Brain microvascular endothelial cell (primary cell): ENCODE measurements at regions not wholly inside any gene's neighbourhood (a gene's known extent, or its start where the extent isn't known, plus 50 kb on each side); places are given as distances from the start of the nearest gene placed in this dataset.

Experiments
- DNase-seq: peaks from one replicate; pipeline ENCODE4 v3.0.0-alpha.2; 2020
- H3K27ac ChIP-seq: fragments of 250-450 bp; sonication (Bioruptor Pico); 2 replicates; pipeline ENCODE4 v1.5.1; 2020; ENCODE audit warnings: mild to moderate bottlenecking, moderate library complexity
- H3K27me3 ChIP-seq: fragments of 250-450 bp; sonication (Bioruptor Pico); replicated peaks from 2 replicates; pipeline ENCODE4 v1.5.1; 2020; ENCODE audit warnings: mild to moderate bottlenecking
- H3K36me3 ChIP-seq: fragments of 250-450 bp; sonication (Bioruptor Pico); replicated peaks from 2 replicates; pipeline ENCODE4 v1.5.1; 2020; ENCODE audit warnings: mild to moderate bottlenecking
- H3K4me3 ChIP-seq: 2 replicates; pipeline ENCODE4 v1.5.1; 2011; ENCODE audit warnings: low read depth, mild to moderate bottlenecking, control low read depth, low read length, moderate library complexity
- CTCF ChIP-seq: IDR thresholded peaks from 2 replicates; pipeline ENCODE4 v1.5.1; 2011; ENCODE audit warnings: low read depth, mild to moderate bottlenecking, moderate library complexity, low read length, control low read depth, inconsistent platforms; ENCODE audit errors: missing control alignments
- in situ Hi-C: cut with HindIII; loops from 2 replicates; pipeline ENCODE4 v1.10.0; 2017; ENCODE audit warnings: low sequenced_read_pairs, low pct_ligation_motif_present

DNA sequence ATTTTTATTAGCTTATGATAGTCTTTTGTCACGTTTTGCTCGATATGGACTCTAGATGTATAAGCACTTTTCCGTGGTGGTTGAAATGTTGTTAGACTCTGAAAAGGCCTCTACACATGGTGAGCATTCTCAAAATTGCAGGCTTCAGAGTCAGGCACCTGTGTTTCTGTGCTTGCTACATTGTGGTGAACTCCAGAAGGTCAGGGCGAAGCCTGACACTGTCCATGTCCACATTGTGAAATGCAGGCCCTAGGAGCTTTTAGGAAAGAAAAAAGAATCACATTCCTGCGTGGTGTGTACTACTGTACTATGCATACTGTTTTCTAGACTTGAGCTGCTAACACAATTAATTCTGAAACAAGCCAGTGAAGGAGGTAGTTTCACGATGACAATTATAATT is 86.3 kb downstream of the HS3ST1 start:
- H3K27ac ChIP-seq, result no peak overlapping the region
- H3K36me3 ChIP-seq, result no peaks in the 10 kb centered on the region
- in situ Hi-C loops, result no loop called here
- no peak overlapping the region for H3K4me3 ChIP-seq
- no peaks in the 10 kb centered on the region for H3K27me3 ChIP-seq
- TF ChIP-seq CTCF, result no peak
- no peak for DNase-seq

- TF ChIP-seq CTCF, result no peak
- no peak for DNase-seq
- Histone ChIP-seq H3K4me3 (no peak overlapping the region), H3K27ac (no peak overlapping the region), H3K36me3 (no peaks in the 10 kb centered on the region), H3K27me3 (no peaks in the 10 kb centered on the region)
- in situ Hi-C loops, result no loop called here
Observed at GRCh38 chr4:11341337-11342043, 87.2 kb downstream of the HS3ST1 start.

DNA sequence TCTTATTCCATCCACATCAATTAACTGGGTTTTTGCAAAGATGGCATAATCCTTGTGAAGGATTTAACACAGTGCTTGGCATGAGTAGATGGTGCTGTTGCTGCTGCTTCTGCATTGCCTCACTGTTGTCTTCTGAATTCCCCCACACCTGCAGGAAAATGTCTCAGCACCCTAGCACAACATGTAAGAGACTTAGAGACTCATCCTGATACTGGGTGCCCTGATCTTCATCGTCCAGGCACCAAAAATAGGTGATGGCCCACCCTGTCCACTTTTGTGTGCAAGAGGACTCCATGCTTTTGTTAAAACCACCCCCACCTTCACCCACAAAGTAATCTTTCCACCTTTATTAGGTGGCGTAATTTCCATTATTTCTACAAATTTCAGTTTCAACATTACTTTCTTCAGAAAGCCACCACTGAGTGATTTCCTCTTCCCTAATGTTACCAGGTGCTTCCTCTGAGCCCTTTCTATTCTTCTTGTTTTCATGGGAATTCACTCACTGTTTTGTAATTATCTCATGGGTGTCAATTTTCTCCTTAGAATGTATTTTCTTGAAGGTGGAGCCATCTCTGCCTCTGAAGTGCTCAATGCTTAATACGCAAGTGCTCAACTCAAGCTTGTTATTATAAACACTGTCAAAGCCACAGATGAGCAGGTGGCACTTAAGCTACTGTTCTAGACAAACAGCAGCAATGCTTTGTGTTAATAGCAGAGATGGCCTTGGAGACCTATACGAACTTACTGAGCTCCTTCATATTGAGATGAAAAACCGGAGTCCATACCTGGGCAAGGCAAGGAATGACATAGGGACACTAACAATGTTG is 89.5 kb downstream of the HS3ST1 start:
- Histone ChIP-seq H3K27ac (no peak overlapping the region), H3K27me3 (no peaks in the 10 kb centered on the region), H3K36me3 (no peaks in the 10 kb centered on the region), H3K4me3 (no peak overlapping the region)
- no peak for TF ChIP-seq CTCF
- in situ Hi-C loops, result no loop called here
- no peak for DNase-seq

GRCh38 chr4:11337287-11337686 is 91.4 kb downstream of the HS3ST1 start:
- no peak for DNase-seq
- no peaks in the 10 kb centered on the region for H3K36me3 ChIP-seq
- in situ Hi-C loops, result no loop called here
- TF ChIP-seq CTCF, result no peak
- no peak overlapping the region for H3K27ac ChIP-seq
- no peak overlapping the region for H3K4me3 ChIP-seq
- H3K27me3 ChIP-seq, result no peaks in the 10 kb centered on the region

GRCh38 chr4:11336435-11336834 is 92.3 kb downstream of the HS3ST1 start:
- Histone ChIP-seq H3K27me3 (no peaks in the 10 kb centered on the region), H3K27ac (no peak overlapping the region), H3K4me3 (no peak overlapping the region), H3K36me3 (no peaks in the 10 kb centered on the region)
- no peak for TF ChIP-seq CTCF
- in situ Hi-C loops, result no loop called here
- no peak for DNase-seq
